Mesothelial cell of epicardium (in vitro differentiated cells): ENCODE measurements at regions not wholly inside any gene's neighbourhood (a gene's known extent, or its start where the extent isn't known, plus 50 kb on each side); places are given as distances from the start of the nearest gene placed in this dataset.

Experiments used
- DNase-seq, 2 experiments: peaks; one replicate each; pipeline ENCODE4 v3.0.0; 2021; ENCODE audit warnings: low spot score in 2 of 2; ENCODE audit not compliant: unreplicated experiment in 2 of 2
- H3K27ac Mint-ChIP-seq: 2 replicates; pipeline ENCODE4 v1.8.0; 2021; ENCODE audit warnings: mixed read lengths
- H3K27me3 Mint-ChIP-seq: 2 replicates; pipeline ENCODE4 v1.8.0; 2021; ENCODE audit warnings: low read depth, mixed read lengths
- H3K36me3 Mint-ChIP-seq: 2 replicates; pipeline ENCODE4 v1.8.0; 2021; ENCODE audit warnings: mixed read lengths
- H3K4me1 Mint-ChIP-seq: 2 replicates; pipeline ENCODE4 v1.8.0; 2021; ENCODE audit warnings: mixed read lengths
- H3K4me3 Mint-ChIP-seq: 2 replicates; pipeline ENCODE4 v1.8.0; 2021; ENCODE audit warnings: mild to moderate bottlenecking, moderate library complexity, mixed read lengths
- H3K9me3 Mint-ChIP-seq: 2 replicates; pipeline ENCODE4 v1.8.0; 2021; ENCODE audit warnings: mixed read lengths
- CTCF ChIP-seq: fragments of 200-600 bp; sonication (generic); IDR thresholded peaks from one replicate; pipeline ENCODE4 v1.5.0; 2021; ENCODE audit warnings: antibody characterized with exemption; ENCODE audit not compliant: unreplicated experiment

- H3K27ac Mint-ChIP-seq: no peak overlapping the region
- no peak for TF ChIP-seq CTCF
- no peaks in the 10 kb centered on the region for H3K9me3 Mint-ChIP-seq
- DNase-seq: no peak
- peaks cover 23% of the 10 kb centered on the region for H3K27me3 Mint-ChIP-seq
- H3K4me3 Mint-ChIP-seq: no peak overlapping the region
- H3K4me1 Mint-ChIP-seq: no peaks in the 10 kb centered on the region
- no peaks in the 10 kb centered on the region for H3K36me3 Mint-ChIP-seq
Observed at GRCh38 chr3:135549928-135550494, 415.5 kb upstream of the PPP2R3A start.

GRCh38 chr3:135556174-135556573 lies 409.4 kb upstream of the PPP2R3A start:
- Mint-ChIP-seq H3K9me3 (no peaks in the 10 kb centered on the region), H3K27ac (no peak overlapping the region), H3K36me3 (no peaks in the 10 kb centered on the region), H3K4me1 (no peaks in the 10 kb centered on the region), H3K4me3 (no peak overlapping the region), H3K27me3 (peaks cover 4% of the 10 kb centered on the region)
- no peak for TF ChIP-seq CTCF
- no peak for DNase-seq

GRCh38 chr3:135558150-135558783 lies 407.3 kb upstream of the PPP2R3A start:
- H3K27me3 Mint-ChIP-seq: peaks cover 11% of the 10 kb centered on the region
- TF ChIP-seq CTCF: no peak
- no peak overlapping the region for H3K4me3 Mint-ChIP-seq
- no peaks in the 10 kb centered on the region for H3K4me1 Mint-ChIP-seq
- DNase-seq: no peak
- H3K27ac Mint-ChIP-seq: no peak overlapping the region
- no peaks in the 10 kb centered on the region for H3K9me3 Mint-ChIP-seq
- H3K36me3 Mint-ChIP-seq: no peaks in the 10 kb centered on the region

- no peak overlapping the region for H3K27ac Mint-ChIP-seq
- H3K9me3 Mint-ChIP-seq: no peaks in the 10 kb centered on the region
- DNase-seq: no peak
- no peaks in the 10 kb centered on the region for H3K36me3 Mint-ChIP-seq
- no peak overlapping the region for H3K4me3 Mint-ChIP-seq
- no peaks in the 10 kb centered on the region for H3K4me1 Mint-ChIP-seq
- H3K27me3 Mint-ChIP-seq: peaks cover 10% of the 10 kb centered on the region
- no peak for TF ChIP-seq CTCF
Observed at GRCh38 chr3:135558906-135559305, 406.6 kb upstream of the PPP2R3A start.

GRCh38 chr3:135559802-135560201 lies 405.7 kb upstream of the PPP2R3A start:
- TF ChIP-seq CTCF: no peak
- DNase-seq: no peak
- H3K9me3 Mint-ChIP-seq: no peaks in the 10 kb centered on the region
- peaks cover 10% of the 10 kb centered on the region for H3K27me3 Mint-ChIP-seq
- no peaks in the 10 kb centered on the region for H3K4me1 Mint-ChIP-seq
- H3K4me3 Mint-ChIP-seq: no peak overlapping the region
- H3K27ac Mint-ChIP-seq: no peak overlapping the region
- no peaks in the 10 kb centered on the region for H3K36me3 Mint-ChIP-seq
